Memory B cell (primary cell): ENCODE measurements at regions not wholly inside any gene's neighbourhood (a gene's known extent, or its start where the extent isn't known, plus 50 kb on each side); places are given as distances from the start of the nearest gene placed in this dataset.

Source experiments
- ATAC-seq: fragments of 150-1000 bp; cut with Tn5 transposase; 2 replicates; pipeline ENCODE4 v1.10.0; 2021; ENCODE audit warnings: low read depth, mild to moderate bottlenecking, moderate library complexity
- DNase-seq, 2 donors: peaks; one replicate each; pipeline ENCODE4 v3.0.0; 2022; ENCODE audit warnings: low spot score in 2 of 2
- H3K27ac Mint-ChIP-seq: one replicate; pipeline ENCODE4 v1.8.0; 2022; ENCODE audit warnings: mild to moderate bottlenecking, moderate library complexity, mixed read lengths
- H3K27me3 Mint-ChIP-seq: one replicate; pipeline ENCODE4 v1.8.0; 2022; ENCODE audit warnings: mixed read lengths
- H3K36me3 Mint-ChIP-seq: one replicate; pipeline ENCODE4 v1.8.0; 2022; ENCODE audit warnings: mild to moderate bottlenecking, mixed read lengths
- H3K4me1 Mint-ChIP-seq: one replicate; pipeline ENCODE4 v1.8.0; 2022; ENCODE audit warnings: mixed read lengths
- H3K4me3 Mint-ChIP-seq: one replicate; pipeline ENCODE4 v1.8.0; 2022; ENCODE audit warnings: mild to moderate bottlenecking, moderate library complexity, mixed read lengths
- H3K9me3 Mint-ChIP-seq: one replicate; pipeline ENCODE4 v1.8.0; 2022; ENCODE audit warnings: mixed read lengths

GRCh38 chr6:155970876-155971708, 515.5 kb upstream of the NOX3 start:
- H3K9me3 Mint-ChIP-seq: no peaks in the 10 kb centered on the region
- peaks cover 1% of the 10 kb centered on the region for H3K27me3 Mint-ChIP-seq
- ATAC-seq (no peak), DNase-seq (no peak)
- no peak overlapping the region for H3K4me3 Mint-ChIP-seq
- no peak overlapping the region for H3K27ac Mint-ChIP-seq
- peaks cover 8% of the 10 kb centered on the region for H3K4me1 Mint-ChIP-seq
- peaks cover 4% of the 10 kb centered on the region for H3K36me3 Mint-ChIP-seq

- Mint-ChIP-seq H3K4me3 (no peak overlapping the region), H3K4me1 (peaks cover 8% of the 10 kb centered on the region), H3K27ac (no peak overlapping the region), H3K9me3 (no peaks in the 10 kb centered on the region), H3K36me3 (peaks cover 4% of the 10 kb centered on the region), H3K27me3 (peaks cover 1% of the 10 kb centered on the region)
- ATAC-seq: no peak
- DNase-seq: no peak
These were observed 514.8 kb upstream of the NOX3 start for GRCh38 chr6:155970472-155970871.

DNA sequence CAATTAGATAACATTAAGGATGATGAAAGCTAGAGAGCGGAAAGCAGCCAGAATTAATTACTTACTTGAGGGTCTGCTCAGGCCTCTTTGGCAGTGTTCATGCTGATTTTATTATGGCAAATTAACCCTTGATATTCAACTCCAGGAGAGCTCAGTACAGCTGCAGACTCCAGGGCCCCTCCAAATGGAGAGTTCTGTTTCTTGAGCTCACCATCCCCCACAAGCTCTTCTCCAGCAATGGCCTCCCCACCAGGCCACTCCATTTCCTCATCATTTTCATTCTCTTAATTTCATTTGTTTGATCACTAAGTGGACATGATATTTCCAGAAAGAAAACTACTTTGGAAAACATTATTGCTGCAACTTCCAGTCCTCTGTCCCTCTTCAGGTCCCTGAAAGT, 513.3 kb upstream of the NOX3 start:
- DNase-seq (no peak), ATAC-seq (no peak)
- peaks cover 7% of the 10 kb centered on the region for H3K4me1 Mint-ChIP-seq
- peaks cover 1% of the 10 kb centered on the region for H3K27me3 Mint-ChIP-seq
- H3K27ac Mint-ChIP-seq: no peak overlapping the region
- H3K4me3 Mint-ChIP-seq: no peak overlapping the region
- no peaks in the 10 kb centered on the region for H3K9me3 Mint-ChIP-seq
- peaks cover 4% of the 10 kb centered on the region for H3K36me3 Mint-ChIP-seq

GRCh38 chr6:155967322-155967721, 511.7 kb upstream of the NOX3 start:
- Mint-ChIP-seq H3K4me3 (no peak overlapping the region), H3K27ac (no peak overlapping the region), H3K9me3 (no peaks in the 10 kb centered on the region), H3K4me1 (no peaks in the 10 kb centered on the region), H3K27me3 (no peaks in the 10 kb centered on the region), H3K36me3 (peaks cover 4% of the 10 kb centered on the region)
- no peak for ATAC-seq
- DNase-seq: no peak

- Mint-ChIP-seq H3K9me3 (peaks cover 7% of the 10 kb centered on the region), H3K27ac (no peak overlapping the region), H3K36me3 (peaks cover 4% of the 10 kb centered on the region), H3K27me3 (peaks cover 2% of the 10 kb centered on the region), H3K4me3 (no peak overlapping the region), H3K4me1 (no peaks in the 10 kb centered on the region)
- ATAC-seq (no peak), DNase-seq (no peak)
These were observed 508.9 kb upstream of the NOX3 start for GRCh38 chr6:155964544-155964943.

- ATAC-seq (no peak), DNase-seq (no peak)
- H3K4me1 Mint-ChIP-seq: no peaks in the 10 kb centered on the region
- no peak overlapping the region for H3K27ac Mint-ChIP-seq
- H3K4me3 Mint-ChIP-seq: no peak overlapping the region
- H3K9me3 Mint-ChIP-seq: peaks cover 7% of the 10 kb centered on the region
- peaks cover 2% of the 10 kb centered on the region for H3K27me3 Mint-ChIP-seq
- peaks cover 1% of the 10 kb centered on the region for H3K36me3 Mint-ChIP-seq
These were observed 506.6 kb upstream of the NOX3 start for GRCh38 chr6:155962276-155962675.

DNA sequence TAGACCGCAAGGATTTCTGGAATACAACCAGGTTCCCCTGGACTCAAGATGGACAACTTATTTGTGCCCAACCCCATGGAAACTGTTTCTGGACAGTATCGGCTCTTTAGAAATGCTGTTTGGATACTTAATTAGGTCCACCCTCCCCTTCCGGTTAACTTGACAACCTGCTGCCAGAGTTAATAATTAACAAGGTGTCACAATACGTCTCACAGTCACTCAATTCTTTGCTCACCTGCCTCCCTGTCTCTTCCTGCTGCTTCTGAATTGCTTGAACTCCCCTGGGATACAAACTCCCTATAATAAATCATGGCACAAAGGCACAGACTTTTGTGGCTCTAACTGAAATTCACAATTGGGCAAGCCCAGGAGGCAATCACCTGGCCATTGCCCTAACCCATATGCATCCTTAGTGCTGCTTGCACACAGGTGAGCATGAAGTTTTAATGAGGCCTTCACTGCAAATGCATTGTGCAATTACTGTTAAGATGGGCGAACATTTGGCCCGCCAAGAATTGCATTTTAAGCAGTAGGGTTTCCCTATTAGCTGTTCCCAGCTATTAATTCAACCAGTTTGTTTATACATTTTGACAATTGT, 504.4 kb upstream of the NOX3 start:
- no peaks in the 10 kb centered on the region for H3K4me1 Mint-ChIP-seq
- DNase-seq (no peak), ATAC-seq (no peak)
- peaks cover 1% of the 10 kb centered on the region for H3K36me3 Mint-ChIP-seq
- H3K4me3 Mint-ChIP-seq: no peak overlapping the region
- peaks cover 7% of the 10 kb centered on the region for H3K9me3 Mint-ChIP-seq
- H3K27me3 Mint-ChIP-seq: peaks cover 2% of the 10 kb centered on the region
- no peak overlapping the region for H3K27ac Mint-ChIP-seq

GRCh38 chr6:155958550-155958949, 502.9 kb upstream of the NOX3 start:
- Mint-ChIP-seq H3K36me3 (peaks cover 1% of the 10 kb centered on the region), H3K4me1 (no peaks in the 10 kb centered on the region), H3K4me3 (no peak overlapping the region), H3K27me3 (peaks cover 4% of the 10 kb centered on the region), H3K9me3 (peaks cover 7% of the 10 kb centered on the region), H3K27ac (no peak overlapping the region)
- DNase-seq (no peak), ATAC-seq (no peak)

- Mint-ChIP-seq H3K36me3 (peaks cover 4% of the 10 kb centered on the region), H3K27me3 (peaks cover 7% of the 10 kb centered on the region), H3K9me3 (peaks cover 3% of the 10 kb centered on the region), H3K27ac (no peak overlapping the region), H3K4me1 (no peaks in the 10 kb centered on the region), H3K4me3 (no peak overlapping the region)
- DNase-seq: no peak
- ATAC-seq: peak; percentile 80
These were observed 499.4 kb upstream of the NOX3 start for GRCh38 chr6:155955038-155955437.

- Mint-ChIP-seq H3K4me1 (no peaks in the 10 kb centered on the region), H3K27me3 (peaks cover 7% of the 10 kb centered on the region), H3K27ac (no peak overlapping the region), H3K9me3 (peaks cover 3% of the 10 kb centered on the region), H3K36me3 (peaks cover 4% of the 10 kb centered on the region), H3K4me3 (no peak overlapping the region)
- ATAC-seq: no peak
- no peak for DNase-seq
These were observed 498.5 kb upstream of the NOX3 start for GRCh38 chr6:155954149-155954548.

- peaks cover 6% of the 10 kb centered on the region for H3K9me3 Mint-ChIP-seq
- no peak for ATAC-seq
- H3K27me3 Mint-ChIP-seq: peaks cover 8% of the 10 kb centered on the region
- H3K27ac Mint-ChIP-seq: no peak overlapping the region
- no peak overlapping the region for H3K4me3 Mint-ChIP-seq
- DNase-seq: no peak
- no peaks in the 10 kb centered on the region for H3K4me1 Mint-ChIP-seq
- H3K36me3 Mint-ChIP-seq: peaks cover 9% of the 10 kb centered on the region
These were observed 493.6 kb upstream of the NOX3 start for GRCh38 chr6:155949256-155949655.

DNA sequence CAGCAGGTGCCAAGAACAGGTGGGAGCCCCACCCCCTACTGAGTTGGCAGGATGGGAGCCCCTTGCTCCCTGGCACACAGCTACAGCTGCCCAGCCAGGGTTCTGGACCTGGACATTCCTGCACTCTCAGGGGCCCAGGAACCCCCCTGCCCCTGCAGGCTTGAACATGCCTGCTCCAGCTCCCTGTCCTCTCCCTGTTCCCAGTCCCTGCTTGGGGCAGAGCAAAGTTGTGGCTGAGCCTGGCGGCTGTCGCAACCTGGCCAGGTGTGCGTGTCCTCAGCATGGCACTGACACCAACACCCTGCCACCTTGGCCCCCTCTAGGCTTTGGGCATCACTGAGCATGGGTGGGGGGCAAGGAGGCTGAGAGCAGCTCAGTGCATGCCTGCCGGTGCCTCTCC, 491.2 kb upstream of the NOX3 start:
- no peak for ATAC-seq
- Mint-ChIP-seq H3K9me3 (peaks cover 6% of the 10 kb centered on the region), H3K36me3 (peaks cover 7% of the 10 kb centered on the region), H3K27me3 (peaks cover 3% of the 10 kb centered on the region), H3K27ac (no peak overlapping the region), H3K4me1 (no peaks in the 10 kb centered on the region), H3K4me3 (no peak overlapping the region)
- DNase-seq: no peak

GRCh38 chr6:155943635-155944034, 488.0 kb upstream of the NOX3 start:
- ATAC-seq (no peak), DNase-seq (no peak)
- peaks cover 1% of the 10 kb centered on the region for H3K27me3 Mint-ChIP-seq

DNA sequence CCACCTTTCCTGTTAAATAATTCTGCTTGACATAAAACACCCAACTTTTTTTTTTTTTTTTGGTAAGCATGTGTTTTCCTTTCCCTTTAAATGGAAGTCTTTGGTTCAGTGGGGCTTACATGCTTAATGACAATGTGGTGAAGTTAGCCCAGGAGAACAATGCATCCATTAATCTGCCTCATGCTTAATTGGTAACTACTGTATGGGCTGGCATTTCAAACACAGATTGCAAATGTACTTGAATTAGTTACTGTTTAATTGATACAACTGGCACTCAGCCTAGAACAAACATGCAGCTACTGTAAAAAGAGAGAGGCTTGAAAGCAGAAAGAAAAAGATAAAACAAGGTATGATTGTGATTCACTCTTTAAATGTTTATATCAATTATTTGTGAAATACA, 483.6 kb upstream of the NOX3 start:
- no peak for DNase-seq

More at GRCh38 chr6:155943635-155944034, 488.0 kb upstream of the NOX3 start:
- Mint-ChIP-seq H3K27ac (no peak overlapping the region), H3K9me3 (peaks cover 5% of the 10 kb centered on the region), H3K36me3 (peaks cover 7% of the 10 kb centered on the region), H3K4me3 (no peak overlapping the region), H3K4me1 (no peaks in the 10 kb centered on the region)

DNA sequence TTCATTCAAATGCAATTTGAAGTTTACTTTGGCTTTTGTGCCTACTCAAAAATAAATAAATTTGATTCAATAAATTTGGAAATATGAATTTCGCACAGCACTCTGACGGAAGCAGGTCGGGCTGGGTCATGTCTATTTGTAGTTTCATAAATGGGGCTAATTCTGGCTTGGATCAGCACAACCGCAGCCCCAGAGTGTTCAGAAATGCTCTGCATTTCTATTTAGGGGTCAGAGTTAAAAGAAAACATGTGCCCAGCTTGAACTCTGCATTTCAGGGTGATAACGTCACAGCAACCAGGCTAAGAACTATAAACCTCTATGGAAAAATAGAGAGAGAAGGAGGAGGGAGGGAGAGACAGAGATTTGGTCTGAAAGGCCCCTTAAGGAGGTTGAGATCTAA, 480.9 kb upstream of the NOX3 start:
- H3K36me3 Mint-ChIP-seq: no peaks in the 10 kb centered on the region
- no peak overlapping the region for H3K4me3 Mint-ChIP-seq
- no peaks in the 10 kb centered on the region for H3K4me1 Mint-ChIP-seq
- no peak overlapping the region for H3K27ac Mint-ChIP-seq
- no peak for ATAC-seq
- H3K27me3 Mint-ChIP-seq: no peaks in the 10 kb centered on the region
- DNase-seq: no peak
- peaks cover 1% of the 10 kb centered on the region for H3K9me3 Mint-ChIP-seq

More for the DNA sequence above, 483.6 kb upstream of the NOX3 start:
- H3K27me3 Mint-ChIP-seq: no peaks in the 10 kb centered on the region
- no peaks in the 10 kb centered on the region for H3K4me1 Mint-ChIP-seq
- peaks cover 2% of the 10 kb centered on the region for H3K36me3 Mint-ChIP-seq
- H3K9me3 Mint-ChIP-seq: peaks cover 4% of the 10 kb centered on the region
- no peak overlapping the region for H3K27ac Mint-ChIP-seq
- ATAC-seq: no peak
- H3K4me3 Mint-ChIP-seq: no peak overlapping the region
